Mucosa of gallbladder (tissue), 1 donor: ENCODE measurements at regions not wholly inside any gene's neighbourhood (a gene's known extent, or its start where the extent isn't known, plus 50 kb on each side); places are given as distances from the start of the nearest gene placed in this dataset.
"Not testable (repeated sequence)": the region's sequence is repeated elsewhere in the genome, so short reads cannot be mapped to it uniquely, and the experiment has no call there.

Source experiments
- DNase-seq: peaks from one replicate; pipeline ENCODE4 v3.0.0-alpha.2; 2020; ENCODE audit warnings: low spot score
- donor health status: DM: no; HTN: no; CAD: no.

DNA sequence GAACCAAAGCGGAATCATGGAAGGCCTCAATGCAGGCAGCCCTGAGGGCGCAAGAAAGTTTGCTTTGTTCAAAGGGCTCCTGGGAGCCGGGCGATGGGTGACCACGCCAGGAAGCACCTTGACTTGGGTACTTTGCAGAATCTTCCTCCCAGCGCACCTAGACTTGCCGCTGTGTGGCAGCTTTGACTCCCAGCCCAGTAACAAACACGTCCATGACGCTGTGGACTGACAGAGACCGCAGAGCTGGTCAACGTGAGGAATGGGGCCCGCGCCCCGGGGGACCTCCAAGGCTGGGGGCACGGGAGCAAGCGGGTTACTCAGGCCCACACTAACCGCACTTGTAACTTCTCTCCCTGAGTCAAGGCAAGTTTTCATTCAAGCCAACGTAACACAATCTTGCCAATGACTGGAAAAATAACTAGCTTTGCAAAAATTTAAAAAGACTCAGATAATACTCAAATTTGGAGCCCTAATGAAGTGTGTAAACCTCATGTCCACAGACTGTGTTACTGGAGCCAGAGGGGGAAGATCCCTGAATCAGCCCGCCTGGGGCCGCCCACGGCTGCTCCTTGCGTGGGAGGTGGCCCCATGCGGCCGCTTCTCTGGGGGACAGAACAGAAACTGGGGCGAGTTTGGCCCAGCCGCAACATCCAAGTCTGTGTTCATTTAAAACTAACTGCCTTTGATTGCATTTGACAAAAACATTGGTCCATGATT is 130.8 kb downstream of the DNAJB6 start:
- no peak for DNase-seq

GRCh38 chr7:157468221-157469111 is 131.7 kb downstream of the DNAJB6 start:
- no peak for DNase-seq

DNA sequence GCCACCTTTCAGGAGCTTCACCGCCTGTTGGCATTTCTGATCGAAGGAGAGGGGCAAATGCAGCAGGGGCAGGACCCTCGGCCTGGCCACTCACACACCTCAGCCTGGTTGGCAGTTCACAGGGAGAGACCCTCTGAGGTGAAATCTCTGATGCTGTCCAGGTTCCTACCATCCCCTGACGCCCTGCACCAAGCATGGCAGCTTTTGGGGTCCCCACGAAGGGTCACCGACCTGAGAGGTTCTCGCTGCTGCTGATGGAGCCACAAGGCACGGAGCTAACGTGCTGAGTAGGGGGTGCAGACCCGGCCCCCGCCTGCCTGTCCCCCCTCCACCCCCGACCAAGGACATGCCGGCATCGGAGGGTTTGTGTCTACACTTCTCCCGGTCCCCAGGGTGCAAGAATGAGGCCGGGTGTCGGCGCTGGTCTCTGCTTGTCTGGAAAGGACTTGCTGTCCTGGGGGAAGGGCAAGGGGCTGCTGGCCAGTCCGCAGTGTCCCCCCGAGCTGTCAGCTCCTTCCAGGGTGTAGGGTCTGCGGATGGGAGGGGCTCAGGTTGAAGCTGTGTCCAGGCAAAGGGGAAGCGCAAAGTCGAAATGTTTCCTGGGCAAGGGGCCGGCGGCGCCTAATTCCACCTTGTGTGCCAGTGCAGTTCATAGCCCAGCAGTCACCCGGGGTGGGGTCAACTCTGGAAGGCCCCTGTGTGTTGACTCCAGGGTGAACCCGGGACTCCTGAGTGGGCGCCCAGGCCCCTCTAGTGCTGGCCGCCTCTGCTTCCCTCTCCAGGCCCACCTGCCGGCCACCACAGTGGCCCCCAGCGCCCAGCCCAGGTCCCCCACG is 132.6 kb downstream of the DNAJB6 start:
- no peak for DNase-seq

DNA sequence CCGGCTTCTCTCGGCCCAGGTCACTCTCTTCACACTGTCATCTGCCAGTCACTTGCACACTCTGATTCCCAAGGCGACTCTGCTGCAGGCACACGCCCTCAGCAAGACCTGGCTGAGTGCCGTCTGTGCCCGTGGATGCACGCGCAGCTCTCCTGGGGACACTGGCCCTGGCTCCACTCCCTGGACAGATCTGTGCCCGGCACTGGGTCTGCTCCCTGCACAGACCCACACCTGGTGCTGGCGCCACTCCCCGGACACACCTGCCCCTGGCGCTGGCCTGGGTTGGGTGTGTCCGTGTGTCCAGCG is 133.2 kb downstream of the DNAJB6 start:
- no peak for DNase-seq

DNA sequence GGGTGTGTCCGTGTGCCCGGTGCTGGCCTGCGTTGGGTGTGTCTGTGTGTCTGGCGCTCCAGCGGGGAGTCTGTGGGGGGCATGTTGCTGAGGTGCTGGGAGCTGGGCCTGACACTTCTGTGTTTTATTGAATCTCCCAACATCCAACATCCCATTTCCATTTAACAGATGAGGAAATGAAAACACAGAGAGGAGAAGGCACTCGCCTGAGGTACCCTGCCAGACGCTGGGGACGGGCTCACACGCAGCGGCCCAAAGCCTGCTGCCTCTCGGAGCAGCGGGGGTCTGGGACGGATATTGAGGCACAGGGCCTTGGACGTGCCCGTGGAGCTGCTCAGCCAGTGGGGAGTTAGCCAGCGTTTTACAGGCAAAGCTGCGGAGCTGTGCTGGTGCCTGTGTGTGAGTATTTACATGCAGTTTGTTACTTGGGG is 133.9 kb downstream of the DNAJB6 start:
- no peak for DNase-seq

GRCh38 chr7:157471259-157472125 is 134.7 kb downstream of the DNAJB6 start:
- DNase-seq: no peak

DNA sequence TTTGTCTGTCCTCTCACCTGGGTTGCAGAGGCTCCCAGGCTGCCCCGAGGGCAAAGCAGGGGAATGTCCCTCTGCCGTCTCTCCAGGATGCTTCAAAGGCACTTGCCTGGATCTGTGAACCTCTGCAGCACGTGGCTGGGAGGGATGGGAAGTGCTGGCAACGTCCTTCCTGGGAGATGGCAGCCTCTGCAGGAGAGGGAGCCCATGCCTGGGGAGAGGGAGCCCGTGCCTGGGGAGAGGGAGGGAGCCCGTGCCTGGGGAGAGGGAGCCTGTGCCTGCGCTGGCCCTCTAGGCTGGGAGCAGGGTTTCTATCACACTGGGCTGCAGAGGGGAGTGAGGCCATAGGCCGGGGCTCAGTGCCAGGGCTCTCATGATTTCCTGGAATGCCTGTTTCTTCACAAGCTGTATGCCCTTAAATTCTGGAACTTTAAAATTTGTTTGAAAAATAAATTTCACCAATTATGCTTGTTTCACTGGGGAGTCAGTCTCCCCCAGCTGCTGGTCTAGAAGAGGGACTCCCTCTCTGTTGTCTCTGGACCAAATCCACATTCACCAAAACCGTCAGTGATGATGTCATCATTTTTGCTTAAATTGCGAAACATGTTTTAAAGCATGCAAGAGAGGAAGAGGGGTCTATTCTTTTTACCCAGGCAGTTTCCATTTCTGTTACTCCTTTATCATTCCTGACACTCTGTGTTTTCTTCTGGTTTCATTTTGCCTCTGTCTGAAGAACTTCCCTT is 135.7 kb downstream of the DNAJB6 start:
- no peak for DNase-seq

GRCh38 chr7:157473051-157473569 is 136.3 kb downstream of the DNAJB6 start:
- no peak for DNase-seq

GRCh38 chr7:157474685-157475084 is 137.9 kb downstream of the DNAJB6 start:
- DNase-seq: peak; percentile 10

DNA sequence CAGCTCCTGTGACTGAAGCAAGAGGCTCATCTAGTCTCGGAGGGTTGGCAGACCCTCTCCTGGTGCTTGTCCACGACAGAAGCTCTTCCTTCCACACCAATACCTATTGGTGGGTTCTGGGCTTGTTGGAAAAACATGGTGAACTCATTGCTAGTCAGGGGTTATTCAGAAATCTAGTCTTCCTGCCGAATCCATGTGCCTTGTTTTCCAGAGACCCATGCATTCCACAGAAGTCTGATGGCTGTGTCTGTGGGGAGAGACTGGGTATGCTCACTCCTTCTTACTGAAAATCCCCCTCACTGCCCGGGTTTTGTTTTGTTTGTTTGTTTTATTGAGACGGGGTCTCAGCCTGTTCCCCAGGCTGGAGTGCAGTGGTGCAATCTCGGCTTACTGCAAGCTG is 138.3 kb downstream of the DNAJB6 start:
- DNase-seq: no peak

GRCh38 chr7:157475601-157476000 is 138.8 kb downstream of the DNAJB6 start:
- DNase-seq: no peak

GRCh38 chr7:157476201-157476600 is 139.4 kb downstream of the DNAJB6 start:
- DNase-seq: no peak

DNA sequence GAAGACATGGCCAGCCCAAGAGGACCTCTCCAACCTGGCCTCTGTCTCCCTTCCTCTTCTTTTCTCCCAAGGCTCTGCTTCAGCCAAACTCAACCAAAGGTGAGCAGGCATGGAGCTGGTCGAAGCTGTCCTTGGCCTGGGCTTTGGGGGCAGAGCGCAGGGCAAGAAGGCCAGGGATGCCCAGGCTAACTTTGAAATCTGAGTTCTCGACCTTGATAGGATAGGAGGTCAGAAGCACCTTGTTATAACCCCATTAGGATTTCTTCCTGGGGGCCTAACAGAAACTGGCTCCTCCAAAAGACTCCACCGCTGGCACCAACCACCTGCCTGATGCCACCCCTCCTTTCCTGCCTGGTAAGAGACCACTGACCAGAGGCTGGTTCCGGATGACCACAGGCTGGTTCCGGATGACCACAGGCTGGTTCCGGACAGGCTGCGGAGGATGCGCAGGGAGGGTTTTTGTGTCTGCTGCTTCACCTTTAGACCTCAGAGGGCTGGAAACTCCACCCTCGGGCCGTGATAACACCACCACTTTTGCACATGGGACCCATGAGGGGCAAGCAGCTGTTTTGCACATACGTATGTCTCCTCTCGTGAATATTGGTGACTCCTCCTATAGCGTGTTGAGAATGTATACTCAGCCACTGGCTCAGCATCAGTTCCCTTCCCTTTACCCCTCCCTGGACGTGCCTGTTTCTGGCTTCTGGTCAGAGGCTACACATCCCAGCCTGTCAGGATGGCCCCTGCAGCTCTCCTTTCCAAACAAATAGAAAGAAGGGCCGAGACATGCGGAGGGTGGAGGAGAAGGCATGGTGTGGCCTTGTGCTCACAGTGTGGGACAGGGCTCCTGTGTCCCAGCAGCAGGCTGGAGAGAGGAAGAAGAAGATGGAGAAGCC is 140.1 kb downstream of the DNAJB6 start:
- DNase-seq: no peak

- DNase-seq: no peak
These were observed 140.9 kb downstream of the DNAJB6 start for GRCh38 chr7:157477550-157478212.

GRCh38 chr7:157478611-157479010 is 141.8 kb downstream of the DNAJB6 start:
- not testable (repeated sequence) for DNase-seq

DNA sequence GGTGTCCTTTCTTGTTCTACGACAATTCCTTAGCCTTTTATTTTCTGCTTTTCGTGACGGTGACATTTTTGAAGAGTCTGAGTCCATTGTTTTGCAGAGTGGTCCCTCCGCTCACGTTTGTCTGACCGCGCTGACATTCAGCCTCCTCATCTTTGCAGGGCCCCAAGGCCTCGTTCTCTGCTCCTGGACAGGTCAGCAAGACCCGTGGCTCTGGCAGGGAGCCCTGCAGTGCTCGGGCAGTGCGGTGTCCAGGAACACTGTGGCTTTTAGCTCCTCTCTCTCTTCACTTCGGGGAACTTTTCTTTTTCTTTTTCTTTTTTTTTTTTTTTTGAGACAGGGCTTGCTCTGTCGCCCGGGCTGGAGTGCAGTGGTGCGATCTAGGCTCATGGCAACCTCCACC is 142.5 kb downstream of the DNAJB6 start:
- DNase-seq: no peak

DNA sequence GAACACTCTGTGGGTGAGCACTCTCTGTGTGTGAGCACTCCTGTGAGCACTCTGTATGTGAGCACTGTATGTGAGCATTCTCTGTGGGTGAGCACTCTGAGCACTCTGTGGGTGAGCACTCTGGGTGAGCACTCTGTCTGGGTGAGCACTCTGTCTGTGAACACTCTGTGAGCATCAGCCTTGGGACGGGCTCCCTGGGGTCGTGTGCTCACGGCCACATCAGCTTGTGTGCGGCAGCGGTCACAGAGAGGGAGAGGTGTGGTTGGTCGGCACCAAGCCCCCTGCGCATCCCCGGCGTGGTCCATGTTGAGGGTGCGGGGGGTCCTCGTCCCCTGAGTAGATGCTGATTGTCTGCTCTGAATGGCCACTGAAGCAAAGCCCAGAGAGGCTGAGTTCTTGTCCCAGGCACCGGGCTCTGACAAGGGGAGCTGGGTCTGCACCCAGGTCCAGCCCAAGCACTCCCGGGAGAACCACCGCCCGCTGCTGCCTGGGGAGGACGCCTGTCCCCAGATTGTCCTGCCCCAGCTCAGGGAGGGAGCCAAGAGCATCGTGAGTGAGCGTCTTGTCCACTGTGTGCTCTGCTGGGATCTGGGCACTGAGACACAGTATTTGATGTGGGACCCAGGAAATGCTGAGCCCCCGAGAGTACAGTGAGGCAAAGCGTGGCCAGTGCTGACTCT is 143.7 kb downstream of the DNAJB6 start:
- DNase-seq: no peak

DNA sequence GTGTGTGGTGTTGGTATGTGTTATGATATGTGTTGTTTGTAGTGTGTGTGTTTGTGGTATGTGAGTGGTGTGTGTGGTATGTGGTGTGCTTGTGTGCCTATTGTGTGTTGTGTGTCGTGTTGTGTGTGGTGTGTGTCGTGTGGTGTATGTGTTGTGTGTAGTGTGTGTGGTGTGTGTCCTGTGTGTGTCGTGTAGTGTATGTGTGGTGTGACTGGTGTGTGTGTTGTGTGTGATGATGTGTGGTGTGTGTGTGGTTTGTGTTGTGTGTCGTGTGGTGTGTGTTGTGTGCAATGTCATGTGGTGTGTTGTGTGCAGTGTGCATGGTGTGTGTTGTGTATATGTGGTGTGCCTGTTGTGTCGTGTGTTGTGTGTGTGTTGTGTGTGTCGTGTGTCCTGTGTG is 144.6 kb downstream of the DNAJB6 start:
- no peak for DNase-seq
